ENCODE measurements at regions not wholly inside any gene's neighbourhood (a gene's known extent, or its start where the extent isn't known, plus 50 kb on each side); places are given as distances from the start of the nearest gene placed in this dataset.
"Not testable (repeated sequence)": the region's sequence is repeated elsewhere in the genome, so short reads cannot be mapped to it uniquely, and the experiment has no call there.

DNA sequence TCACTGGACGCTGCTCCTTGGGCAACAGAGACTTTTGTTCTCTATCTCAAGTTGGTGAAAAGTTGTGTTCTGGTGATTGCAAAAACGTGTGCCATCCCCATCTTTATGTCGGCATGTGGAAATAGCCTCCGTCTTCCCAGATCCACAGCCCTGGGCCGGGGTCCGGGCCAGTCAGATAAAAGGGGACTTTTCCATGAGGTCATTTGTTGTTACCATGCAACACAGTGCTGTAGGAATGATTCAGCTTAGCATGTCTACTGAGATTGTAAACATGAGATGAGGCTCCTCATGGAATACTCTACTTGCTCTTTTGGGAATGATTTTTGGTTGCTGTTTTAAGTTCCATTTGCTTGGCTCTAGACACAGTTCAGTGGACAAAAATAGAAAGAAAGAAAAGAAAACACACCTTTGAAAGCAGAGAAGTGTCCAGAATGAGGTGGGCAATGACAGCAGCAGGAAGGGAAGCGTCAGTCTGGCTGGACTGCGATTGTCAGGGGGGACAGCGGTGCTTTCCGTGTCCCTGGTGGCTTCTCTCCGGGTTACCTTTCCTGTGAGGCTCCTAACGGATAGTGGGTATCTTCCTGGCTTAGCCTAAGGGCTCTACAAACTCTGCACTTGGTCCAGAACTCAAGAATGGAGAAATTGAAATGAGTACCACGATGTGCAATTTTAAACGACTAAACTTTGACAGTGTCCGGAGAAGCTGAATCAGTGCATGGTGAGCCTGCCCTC, 91.6 kb downstream of the TEX29 start:
- DNase-seq (ENCODE audit: low spot score) = no peak

- no peak for DNase-seq (ENCODE audit: low spot score)
Measured at GRCh38 chr13:111413407-111414187, 93.2 kb downstream of the TEX29 start.

DNA sequence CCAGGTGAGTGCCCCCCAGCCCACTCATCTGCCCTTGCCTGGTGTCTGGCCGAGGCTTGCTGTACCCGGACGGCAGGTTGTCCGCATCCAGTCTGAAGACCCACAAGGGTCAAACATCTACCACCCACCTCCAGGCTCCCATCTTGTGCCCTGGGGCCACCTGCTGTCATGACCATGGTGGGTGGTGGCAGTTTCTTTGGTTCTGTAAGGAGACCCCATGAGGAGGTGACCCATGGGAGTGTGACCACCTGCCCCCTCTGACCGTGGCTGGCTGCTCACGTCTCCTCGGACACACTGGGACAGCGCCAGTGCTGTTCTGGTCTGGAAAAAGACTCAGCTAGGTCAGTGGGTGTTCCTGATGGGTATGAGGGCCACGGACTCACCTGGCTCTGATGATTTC, 93.9 kb downstream of the TEX29 start:
- DNase-seq (ENCODE audit: low spot score) = no peak

- DNase-seq (ENCODE audit: low spot score) = no peak
Measured at GRCh38 chr13:111415246-111415645, 94.8 kb downstream of the TEX29 start.

DNA sequence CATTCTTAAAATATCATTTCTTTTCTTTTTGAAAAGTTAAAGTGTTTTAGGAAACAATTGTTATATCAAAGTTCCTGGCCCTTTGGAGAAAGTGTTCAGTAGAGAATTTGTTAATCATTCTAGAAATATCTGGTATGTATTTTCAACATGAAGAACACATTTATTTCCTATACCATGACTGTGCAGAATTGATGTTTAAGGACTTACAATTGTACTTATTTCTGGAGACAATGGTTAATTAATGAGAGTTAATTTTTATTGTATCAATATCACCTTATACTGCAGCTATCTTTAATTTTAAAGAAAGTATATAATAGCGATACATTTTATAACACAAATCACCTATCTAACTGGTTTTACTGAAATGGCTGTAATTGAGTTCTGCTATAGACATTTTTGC, 95.3 kb downstream of the TEX29 start:
- DNase-seq (ENCODE audit: low spot score) = no peak

GRCh38 chr13:111418101-111418500, 97.7 kb downstream of the TEX29 start:
- no peak for DNase-seq (ENCODE audit: low spot score)

DNA sequence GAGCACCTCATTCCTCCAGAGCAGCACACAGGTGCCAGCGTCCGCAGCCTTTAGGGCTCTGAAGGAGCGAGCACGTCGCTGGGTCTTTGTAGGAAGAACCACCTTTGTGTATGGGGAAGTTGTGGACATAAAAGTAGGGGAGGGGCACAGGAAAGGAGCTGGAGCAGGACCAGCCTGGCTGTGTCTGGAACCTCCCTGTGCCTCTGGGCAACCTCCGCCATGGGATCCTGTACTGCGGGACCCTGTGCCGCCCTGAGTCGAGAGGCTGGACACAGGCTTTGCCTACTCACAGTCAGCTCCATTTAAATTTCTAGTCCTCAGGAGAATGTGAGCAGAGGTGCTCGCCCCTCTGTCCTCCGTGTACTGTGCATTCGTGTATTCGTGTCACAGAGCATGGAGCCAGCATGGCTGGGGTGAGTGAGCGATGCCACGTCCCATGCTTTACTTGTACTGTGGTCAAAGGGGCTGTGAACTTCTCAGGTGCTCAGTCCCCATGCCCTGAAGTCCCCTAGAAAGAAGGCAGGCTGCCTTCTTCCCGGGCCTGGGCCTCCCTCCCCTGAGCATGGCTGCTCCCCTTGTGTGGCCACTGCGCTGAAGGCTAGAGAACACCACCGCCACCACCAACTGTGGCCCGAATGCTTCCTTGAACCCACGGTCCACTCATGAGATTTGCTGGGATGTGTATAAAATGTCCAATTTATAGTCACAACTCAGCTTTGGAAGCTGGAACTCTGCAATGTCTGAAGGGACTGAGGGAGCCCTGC, 99.9 kb downstream of the TEX29 start:
- no peak for DNase-seq (ENCODE audit: low spot score)

GRCh38 chr13:111421216-111421615, 100.8 kb downstream of the TEX29 start:
- DNase-seq (ENCODE audit: low spot score) = no peak

- DNase-seq (ENCODE audit: low spot score) = no peak
Measured at GRCh38 chr13:111422348-111422747, 101.9 kb downstream of the TEX29 start.

DNA sequence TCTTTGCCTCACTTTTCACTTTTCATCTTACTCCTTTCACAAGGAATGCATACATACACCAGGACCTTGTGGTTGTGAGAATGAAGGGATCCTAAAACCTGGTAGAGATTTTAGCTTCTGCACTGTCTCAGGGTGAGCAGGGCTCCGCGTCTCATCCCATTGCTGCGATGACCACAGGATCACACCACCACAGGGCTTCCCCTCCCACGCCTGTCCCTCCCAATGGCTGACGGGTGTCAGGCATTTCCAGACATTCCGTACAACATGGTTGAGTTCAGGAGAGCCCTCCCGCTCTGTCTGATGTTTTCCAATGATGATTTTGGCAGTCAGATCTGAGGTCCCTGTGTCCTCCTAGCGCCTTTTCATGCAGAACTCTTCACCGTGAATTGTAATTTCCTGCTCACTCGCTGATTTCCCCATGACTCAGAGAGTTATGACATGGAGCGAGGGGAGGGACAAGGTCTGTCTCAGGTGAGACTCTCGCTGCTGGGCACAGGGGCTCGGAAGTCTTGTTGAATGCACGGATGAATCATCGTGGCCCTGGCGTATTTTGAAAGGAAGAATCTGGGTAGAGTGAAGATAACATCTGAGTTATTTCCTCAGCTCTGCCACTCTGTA, 102.8 kb downstream of the TEX29 start:
- no peak for DNase-seq (ENCODE audit: low spot score)

DNA sequence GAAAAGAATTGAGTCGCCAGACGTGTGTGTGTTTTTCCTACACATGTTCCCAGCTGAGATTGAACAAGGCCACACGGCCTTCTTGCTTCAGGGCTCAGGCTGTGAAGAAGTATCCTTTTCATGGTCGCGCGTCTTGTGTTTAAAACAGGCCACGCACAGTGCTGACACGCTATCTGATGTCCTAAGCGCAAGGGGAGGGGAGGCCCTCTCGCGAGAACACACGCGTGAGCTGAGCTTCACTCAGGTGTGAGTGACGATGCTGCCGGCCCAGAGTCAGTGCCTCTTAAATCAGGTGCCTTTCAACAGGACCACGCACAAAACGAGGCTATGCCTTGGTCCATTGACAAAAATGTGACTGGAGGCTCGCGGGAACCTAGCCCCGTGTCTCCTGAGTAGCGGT, 103.7 kb downstream of the TEX29 start:
- DNase-seq (ENCODE audit: low spot score) = no peak

DNA sequence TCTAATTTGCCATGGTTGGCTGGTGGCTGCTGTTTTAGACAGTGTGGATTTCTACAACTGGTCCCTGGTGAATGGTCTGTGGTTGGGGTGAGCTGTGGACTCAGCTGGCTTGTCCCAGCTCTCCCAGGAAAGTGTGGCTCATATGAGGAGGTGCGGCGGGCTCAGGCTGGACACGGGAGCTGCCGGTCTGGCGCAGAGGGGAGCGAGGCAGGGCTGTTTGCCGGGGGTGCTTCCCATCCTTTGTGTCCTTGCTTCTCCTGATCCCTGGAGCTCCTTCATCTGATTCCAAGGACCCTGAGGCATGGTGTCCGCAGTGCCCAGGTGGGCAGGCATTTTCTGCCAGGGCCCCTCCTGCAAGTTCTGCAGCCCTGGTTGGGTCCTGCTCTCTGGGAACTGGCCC, 104.9 kb downstream of the TEX29 start:
- DNase-seq (ENCODE audit: low spot score) = no peak

GRCh38 chr13:111429064-111429558, 108.7 kb downstream of the TEX29 start:
- DNase-seq (ENCODE audit: low spot score) = peak; percentile 42

DNA sequence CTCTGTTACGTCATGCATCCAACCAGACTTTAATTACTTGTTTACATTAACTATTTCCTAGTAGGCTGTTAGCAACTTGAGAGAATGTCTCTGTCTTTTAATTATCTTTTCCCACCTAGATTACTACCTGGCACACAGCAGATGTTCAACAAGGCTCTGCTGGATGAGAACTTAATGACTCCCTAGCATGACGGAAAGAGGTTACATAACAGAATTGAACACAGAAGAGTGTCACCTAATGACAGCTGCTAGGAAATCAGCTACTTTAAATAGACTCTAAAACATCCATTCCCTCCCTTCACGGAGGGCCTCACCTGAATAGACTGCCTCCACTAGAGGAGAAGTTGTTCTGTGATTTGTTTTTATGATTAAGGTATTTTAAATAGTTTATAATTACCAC, 110.8 kb downstream of the TEX29 start:
- no peak for DNase-seq (ENCODE audit: low spot score)

DNA sequence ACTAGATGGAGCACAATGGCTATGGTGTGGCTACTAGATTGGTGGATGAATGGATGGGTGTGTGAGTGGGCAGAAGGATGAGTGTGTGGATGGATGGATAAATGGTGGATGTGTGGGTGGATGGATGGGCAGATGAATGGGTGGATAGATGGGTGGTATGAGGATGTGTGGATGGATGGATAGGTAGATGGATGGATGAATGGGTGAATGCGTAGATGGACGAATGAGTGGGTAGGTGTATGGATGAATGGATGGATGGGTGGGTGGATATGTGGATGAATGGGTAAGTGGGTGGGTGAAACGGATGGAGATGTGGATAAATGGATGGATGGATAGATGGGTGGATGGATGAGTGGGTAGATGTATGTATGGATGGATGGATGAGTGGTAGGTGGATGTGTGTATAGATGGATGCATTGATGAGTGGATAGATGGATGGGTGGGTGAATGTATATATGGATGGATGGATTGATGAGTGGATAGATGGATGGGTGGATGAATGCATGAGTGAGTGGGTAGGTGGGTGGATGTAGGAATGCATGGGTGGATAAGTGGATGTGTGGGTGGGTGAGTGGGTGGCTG, 114.2 kb downstream of the TEX29 start:
- no peak for DNase-seq (ENCODE audit: low spot score)

- DNase-seq (ENCODE audit: low spot score) = no peak
Measured at GRCh38 chr13:111436446-111436845, 116.0 kb downstream of the TEX29 start.

DNA sequence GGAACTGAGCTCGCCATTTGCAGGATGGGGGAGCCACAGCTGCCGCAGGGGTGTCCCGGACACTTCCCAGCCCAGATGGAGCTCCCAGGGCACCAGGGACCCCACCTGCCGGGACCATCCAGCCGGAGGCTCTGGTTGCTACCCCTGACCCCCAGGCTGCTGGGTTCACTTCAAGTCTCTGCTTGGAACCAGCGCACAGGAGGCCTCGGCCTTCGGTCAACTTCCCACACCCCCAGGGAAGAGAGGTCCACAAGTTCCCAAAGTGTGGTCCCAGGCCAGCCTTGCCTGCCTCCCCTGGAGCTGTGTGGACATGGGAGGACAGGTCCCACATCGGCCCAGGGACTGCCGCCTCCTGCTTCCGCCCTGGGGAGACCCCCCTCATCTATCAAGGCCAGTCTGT, 117.0 kb downstream of the TEX29 start:
- DNase-seq (ENCODE audit: low spot score) = no peak

GRCh38 chr13:111437856-111438547, 117.6 kb downstream of the TEX29 start:
- DNase-seq (ENCODE audit: low spot score) = no peak

DNA sequence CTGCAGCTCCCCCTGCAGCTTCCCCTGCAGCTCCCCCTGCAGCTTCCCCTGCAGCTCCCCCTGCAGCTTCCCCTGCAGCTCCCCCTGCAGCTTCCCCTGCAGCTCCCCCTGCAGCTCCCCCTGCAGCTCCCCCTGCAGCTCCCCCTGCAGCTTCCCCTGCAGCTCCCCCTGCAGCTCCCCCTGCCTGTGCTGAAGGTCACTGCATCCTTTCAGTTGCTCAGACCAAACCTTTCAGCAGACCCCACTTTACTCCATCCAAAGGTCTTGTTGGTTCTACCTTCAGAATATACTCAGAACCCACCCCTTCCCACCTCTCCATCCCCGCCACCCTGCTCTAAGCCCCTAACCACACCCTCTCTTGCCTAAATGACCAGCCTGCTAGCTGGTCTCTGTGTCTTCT, 120.0 kb downstream of the TEX29 start:
- DNase-seq (ENCODE audit: low spot score) = not testable (repeated sequence)

DNA sequence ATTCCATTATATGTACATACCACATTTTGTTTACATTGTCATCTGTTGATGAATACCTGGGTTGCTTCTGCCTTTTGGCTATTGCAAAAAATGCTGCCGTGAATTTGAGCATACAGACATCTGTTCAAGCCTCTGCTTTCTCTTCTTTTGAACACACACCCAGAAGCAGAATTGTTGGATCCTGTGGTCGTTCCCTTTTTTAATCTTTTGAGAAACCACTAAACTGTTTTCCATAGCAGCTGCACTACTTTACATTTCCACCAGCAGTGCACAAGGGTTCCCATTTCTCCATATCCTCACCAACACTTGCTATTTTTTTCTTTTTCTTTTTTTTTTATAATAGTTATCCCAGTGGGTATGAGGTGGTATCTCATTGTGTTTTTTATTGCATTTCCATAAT, 123.5 kb downstream of the TEX29 start:
- no peak for DNase-seq (ENCODE audit: low spot score)

GRCh38 chr13:111448504-111448903, 128.1 kb downstream of the TEX29 start:
- no peak for DNase-seq (ENCODE audit: low spot score)
